SK-N-SH treated with all-trans-retinoic acid at 6 μM for 48 hours (cell line): ENCODE measurements at regions not wholly inside any gene's neighbourhood (a gene's known extent, or its start where the extent isn't known, plus 50 kb on each side); places are given as distances from the start of the nearest gene placed in this dataset.
"Not testable (repeated sequence)": the region's sequence is repeated elsewhere in the genome, so short reads cannot be mapped to it uniquely, and the experiment has no call there.

Experiments
- ATAC-seq: fragments of 200-7000 bp; cut with Tn5 transposase; 3 replicates; pipeline ENCODE4 v1.9.1; 2020; ENCODE audit warnings: mild to moderate bottlenecking, moderate library complexity
- ARNTL ChIP-seq: fragments of 450-650 bp; formaldehyde crosslinking; IDR thresholded peaks from 2 replicates; pipeline ENCODE4 v1.5.0; 2020; ENCODE audit warnings: low read depth, mild to moderate bottlenecking, moderate library complexity, borderline replicate concordance
- CSDC2 ChIP-seq: fragments of 250-450 bp; sonication (Bioruptor Pico); IDR thresholded peaks from 2 replicates; pipeline ENCODE4 v1.5.0; 2020; ENCODE audit warnings: mild to moderate bottlenecking, moderate library complexity
- ESRRG ChIP-seq: fragments of 250-450 bp; sonication (Bioruptor Pico); IDR thresholded peaks from 2 replicates; pipeline ENCODE4 v1.6.1; 2021; ENCODE audit warnings: mild to moderate bottlenecking
- GLIS3 ChIP-seq: fragments of 250-450 bp; sonication (Bioruptor Pico); IDR thresholded peaks from 2 replicates; pipeline ENCODE4 v1.5.0; 2020; ENCODE audit warnings: mild to moderate bottlenecking, moderate library complexity
- OSR1 ChIP-seq: fragments of 250-450 bp; sonication (Bioruptor Pico); IDR thresholded peaks from 2 replicates; pipeline ENCODE4 v1.8.0; 2022; ENCODE audit warnings: moderate library complexity, mild to moderate bottlenecking, inconsistent platforms
- PPARA ChIP-seq: fragments of 250-450 bp; sonication (Bioruptor Pico); IDR thresholded peaks from 2 replicates; pipeline ENCODE4 v1.5.0; 2020; ENCODE audit warnings: mild to moderate bottlenecking, borderline replicate concordance
- RARB ChIP-seq: fragments of 250-450 bp; sonication (Bioruptor Pico); IDR thresholded peaks from 2 replicates; pipeline ENCODE4 v1.8.0; 2021; ENCODE audit warnings: mild to moderate bottlenecking, moderate library complexity
- TCF4 ChIP-seq: fragments of 250-450 bp; sonication (Bioruptor Pico); IDR thresholded peaks from 2 replicates; pipeline ENCODE4 v1.8.0; 2021; ENCODE audit warnings: mild to moderate bottlenecking, moderate library complexity, borderline replicate concordance
- TOX ChIP-seq: fragments of 250-450 bp; sonication (Bioruptor Pico); IDR thresholded peaks from 2 replicates; pipeline ENCODE4 v1.8.0; 2021; ENCODE audit warnings: mild to moderate bottlenecking, moderate library complexity, borderline replicate concordance
- ZC3H10 ChIP-seq: fragments of 250-450 bp; sonication (Bioruptor Pico); IDR thresholded peaks from 2 replicates; pipeline ENCODE4 v1.5.1; 2021; ENCODE audit warnings: mild to moderate bottlenecking, moderate library complexity
- ZFP3 ChIP-seq: fragments of 250-450 bp; sonication (Bioruptor Pico); IDR thresholded peaks from 2 replicates; pipeline ENCODE4 v1.5.0; 2020; ENCODE audit warnings: mild to moderate bottlenecking, moderate library complexity
- ZFP30 ChIP-seq: fragments of 450-650 bp; formaldehyde crosslinking; IDR thresholded peaks from 2 replicates; pipeline ENCODE4 v1.5.0; 2022; ENCODE audit warnings: mild to moderate bottlenecking, moderate library complexity
- ZNF70 ChIP-seq: fragments of 450-650 bp; formaldehyde crosslinking; IDR thresholded peaks from 2 replicates; pipeline ENCODE4 v1.5.0; 2020; ENCODE audit warnings: mild to moderate bottlenecking, moderate library complexity
- ZNF8 ChIP-seq: fragments of 450-650 bp; formaldehyde crosslinking; IDR thresholded peaks from 2 replicates; pipeline ENCODE4 v1.5.0; 2020; ENCODE audit warnings: mild to moderate bottlenecking, moderate library complexity
- TF ChIP-seq, protein P1 (sequence below): fragments of 250-450 bp; sonication (Bioruptor Pico); IDR thresholded peaks from 2 replicates; pipeline ENCODE4 v1.5.1; 2020; ENCODE audit warnings: low read depth, mild to moderate bottlenecking, moderate library complexity
- TF ChIP-seq, protein P2 (sequence below): fragments of 250-450 bp; sonication (Bioruptor Pico); IDR thresholded peaks from 2 replicates; pipeline ENCODE4 v1.8.0; 2020; ENCODE audit warnings: mild to moderate bottlenecking, moderate library complexity, borderline replicate concordance
- TF ChIP-seq, protein P3 (sequence below): fragments of 250-450 bp; sonication (Bioruptor Pico); IDR thresholded peaks from 2 replicates; pipeline ENCODE4 v1.8.0; 2021; ENCODE audit warnings: low read depth, mild to moderate bottlenecking, moderate library complexity, borderline replicate concordance
- TF ChIP-seq, protein P4 (sequence below): fragments of 250-450 bp; sonication (Bioruptor Pico); IDR thresholded peaks from 2 replicates; pipeline ENCODE4 v1.5.0; 2020; ENCODE audit warnings: mild to moderate bottlenecking, moderate library complexity

DNA sequence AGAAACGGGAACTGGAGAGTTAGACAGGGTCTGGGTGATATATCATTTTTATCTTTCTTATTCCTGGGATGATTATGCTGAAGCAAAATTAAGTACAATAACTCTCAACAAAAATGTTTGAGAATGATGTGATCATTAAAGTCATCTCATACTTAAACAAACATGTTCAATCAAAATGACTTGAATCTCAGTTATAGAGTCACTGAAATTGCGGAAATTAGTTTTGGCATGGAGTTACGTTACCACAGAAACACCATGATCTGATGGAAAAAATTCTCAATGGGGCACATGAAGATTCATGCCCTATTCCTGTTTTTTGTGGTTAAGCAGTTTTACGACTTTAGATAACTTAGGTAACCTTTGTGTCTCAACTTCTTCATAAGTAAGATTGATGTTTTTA, 757.7 kb downstream of the EPHA4 start (continued):
- no peak for TF ChIP-seq TCF4

DNA sequence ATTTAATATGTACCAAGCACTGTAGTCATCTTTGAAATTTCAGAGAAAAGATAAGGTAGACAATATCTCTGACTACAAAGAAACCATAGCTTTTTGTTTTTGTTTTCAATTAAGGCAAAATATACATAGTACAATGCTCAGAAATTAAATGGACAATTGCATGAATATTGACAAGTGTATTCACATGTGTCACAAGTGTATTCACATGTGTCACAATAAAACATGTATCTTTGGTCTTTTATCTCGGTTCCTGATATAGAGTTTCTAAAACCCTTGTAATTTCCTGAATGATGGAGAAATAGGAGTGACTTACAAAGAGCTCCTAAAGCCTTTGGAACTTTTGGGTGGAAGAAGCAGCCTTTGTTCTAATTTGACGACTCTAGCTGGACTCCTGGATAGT, 756.4 kb downstream of the EPHA4 start:
- no peak for ATAC-seq
- TF ChIP-seq, protein P1, sequence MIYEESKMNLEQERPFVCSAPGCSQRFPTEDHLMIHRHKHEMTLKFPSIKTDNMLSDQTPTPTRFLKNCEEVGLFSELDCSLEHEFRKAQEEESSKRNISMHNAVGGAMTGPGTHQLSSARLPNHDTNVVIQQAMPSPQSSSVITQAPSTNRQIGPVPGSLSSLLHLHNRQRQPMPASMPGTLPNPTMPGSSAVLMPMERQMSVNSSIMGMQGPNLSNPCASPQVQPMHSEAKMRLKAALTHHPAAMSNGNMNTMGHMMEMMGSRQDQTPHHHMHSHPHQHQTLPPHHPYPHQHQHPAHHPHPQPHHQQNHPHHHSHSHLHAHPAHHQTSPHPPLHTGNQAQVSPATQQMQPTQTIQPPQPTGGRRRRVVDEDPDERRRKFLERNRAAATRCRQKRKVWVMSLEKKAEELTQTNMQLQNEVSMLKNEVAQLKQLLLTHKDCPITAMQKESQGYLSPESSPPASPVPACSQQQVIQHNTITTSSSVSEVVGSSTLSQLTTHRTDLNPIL, result no peak
- TF ChIP-seq, protein P2, sequence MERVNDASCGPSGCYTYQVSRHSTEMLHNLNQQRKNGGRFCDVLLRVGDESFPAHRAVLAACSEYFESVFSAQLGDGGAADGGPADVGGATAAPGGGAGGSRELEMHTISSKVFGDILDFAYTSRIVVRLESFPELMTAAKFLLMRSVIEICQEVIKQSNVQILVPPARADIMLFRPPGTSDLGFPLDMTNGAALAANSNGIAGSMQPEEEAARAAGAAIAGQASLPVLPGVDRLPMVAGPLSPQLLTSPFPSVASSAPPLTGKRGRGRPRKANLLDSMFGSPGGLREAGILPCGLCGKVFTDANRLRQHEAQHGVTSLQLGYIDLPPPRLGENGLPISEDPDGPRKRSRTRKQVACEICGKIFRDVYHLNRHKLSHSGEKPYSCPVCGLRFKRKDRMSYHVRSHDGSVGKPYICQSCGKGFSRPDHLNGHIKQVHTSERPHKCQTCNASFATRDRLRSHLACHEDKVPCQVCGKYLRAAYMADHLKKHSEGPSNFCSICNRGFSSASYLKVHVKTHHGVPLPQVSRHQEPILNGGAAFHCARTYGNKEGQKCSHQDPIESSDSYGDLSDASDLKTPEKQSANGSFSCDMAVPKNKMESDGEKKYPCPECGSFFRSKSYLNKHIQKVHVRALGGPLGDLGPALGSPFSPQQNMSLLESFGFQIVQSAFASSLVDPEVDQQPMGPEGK (CRISPR knock-in tag), result no peak
- TF ChIP-seq CSDC2 (CRISPR knock-in tag) (no peak), RARB (CRISPR knock-in tag) (no peak), TCF4 (no peak), OSR1 (CRISPR knock-in tag) (no peak), ZNF8 (no peak), ZFP3 (CRISPR knock-in tag) (no peak), ZC3H10 (CRISPR knock-in tag) (no peak), PPARA (no peak), ARNTL (CRISPR knock-in tag) (no peak), ZNF70 (CRISPR knock-in tag) (no peak)
- TF ChIP-seq, protein P3, sequence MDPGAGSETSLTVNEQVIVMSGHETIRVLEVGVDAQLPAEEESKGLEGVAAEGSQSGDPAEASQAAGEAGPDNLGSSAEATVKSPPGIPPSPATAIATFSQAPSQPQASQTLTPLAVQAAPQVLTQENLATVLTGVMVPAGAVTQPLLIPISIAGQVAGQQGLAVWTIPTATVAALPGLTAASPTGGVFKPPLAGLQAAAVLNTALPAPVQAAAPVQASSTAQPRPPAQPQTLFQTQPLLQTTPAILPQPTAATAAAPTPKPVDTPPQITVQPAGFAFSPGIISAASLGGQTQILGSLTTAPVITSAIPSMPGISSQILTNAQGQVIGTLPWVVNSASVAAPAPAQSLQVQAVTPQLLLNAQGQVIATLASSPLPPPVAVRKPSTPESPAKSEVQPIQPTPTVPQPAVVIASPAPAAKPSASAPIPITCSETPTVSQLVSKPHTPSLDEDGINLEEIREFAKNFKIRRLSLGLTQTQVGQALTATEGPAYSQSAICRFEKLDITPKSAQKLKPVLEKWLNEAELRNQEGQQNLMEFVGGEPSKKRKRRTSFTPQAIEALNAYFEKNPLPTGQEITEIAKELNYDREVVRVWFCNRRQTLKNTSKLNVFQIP (CRISPR knock-in tag), result no peak

DNA sequence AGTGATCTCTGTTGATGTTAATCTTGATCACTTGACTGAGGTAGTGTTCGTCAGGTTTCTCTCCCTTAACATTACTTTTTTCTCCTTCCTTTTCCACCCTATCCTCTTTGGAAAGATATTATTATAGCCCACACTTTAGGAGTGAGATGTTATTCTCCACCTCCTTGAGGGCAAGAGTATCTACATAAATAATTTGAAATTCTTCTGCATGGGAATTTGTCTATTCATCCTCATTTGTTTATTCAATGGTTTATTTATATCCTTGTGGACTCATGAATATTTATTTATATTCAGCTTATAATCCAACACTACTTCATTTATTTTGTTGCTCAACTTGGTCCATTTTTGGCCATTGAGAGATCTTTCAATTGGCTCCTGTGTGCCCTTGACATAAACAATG, 750.4 kb downstream of the EPHA4 start:
- no peak for ATAC-seq
- TF ChIP-seq OSR1 (CRISPR knock-in tag) (no peak), ZFP3 (CRISPR knock-in tag) (no peak), CSDC2 (CRISPR knock-in tag) (no peak), ZFP30 (no peak), ESRRG (no peak), TOX (CRISPR knock-in tag) (no peak), GLIS3 (CRISPR knock-in tag) (no peak)
- TF ChIP-seq, protein P4, sequence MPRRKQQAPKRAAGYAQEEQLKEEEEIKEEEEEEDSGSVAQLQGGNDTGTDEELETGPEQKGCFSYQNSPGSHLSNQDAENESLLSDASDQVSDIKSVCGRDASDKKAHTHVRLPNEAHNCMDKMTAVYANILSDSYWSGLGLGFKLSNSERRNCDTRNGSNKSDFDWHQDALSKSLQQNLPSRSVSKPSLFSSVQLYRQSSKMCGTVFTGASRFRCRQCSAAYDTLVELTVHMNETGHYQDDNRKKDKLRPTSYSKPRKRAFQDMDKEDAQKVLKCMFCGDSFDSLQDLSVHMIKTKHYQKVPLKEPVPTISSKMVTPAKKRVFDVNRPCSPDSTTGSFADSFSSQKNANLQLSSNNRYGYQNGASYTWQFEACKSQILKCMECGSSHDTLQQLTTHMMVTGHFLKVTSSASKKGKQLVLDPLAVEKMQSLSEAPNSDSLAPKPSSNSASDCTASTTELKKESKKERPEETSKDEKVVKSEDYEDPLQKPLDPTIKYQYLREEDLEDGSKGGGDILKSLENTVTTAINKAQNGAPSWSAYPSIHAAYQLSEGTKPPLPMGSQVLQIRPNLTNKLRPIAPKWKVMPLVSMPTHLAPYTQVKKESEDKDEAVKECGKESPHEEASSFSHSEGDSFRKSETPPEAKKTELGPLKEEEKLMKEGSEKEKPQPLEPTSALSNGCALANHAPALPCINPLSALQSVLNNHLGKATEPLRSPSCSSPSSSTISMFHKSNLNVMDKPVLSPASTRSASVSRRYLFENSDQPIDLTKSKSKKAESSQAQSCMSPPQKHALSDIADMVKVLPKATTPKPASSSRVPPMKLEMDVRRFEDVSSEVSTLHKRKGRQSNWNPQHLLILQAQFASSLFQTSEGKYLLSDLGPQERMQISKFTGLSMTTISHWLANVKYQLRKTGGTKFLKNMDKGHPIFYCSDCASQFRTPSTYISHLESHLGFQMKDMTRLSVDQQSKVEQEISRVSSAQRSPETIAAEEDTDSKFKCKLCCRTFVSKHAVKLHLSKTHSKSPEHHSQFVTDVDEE (CRISPR knock-in tag), result no peak
- TF ChIP-seq, protein P1, result no peak
- TF ChIP-seq, protein P2 (CRISPR knock-in tag), result no peak

DNA sequence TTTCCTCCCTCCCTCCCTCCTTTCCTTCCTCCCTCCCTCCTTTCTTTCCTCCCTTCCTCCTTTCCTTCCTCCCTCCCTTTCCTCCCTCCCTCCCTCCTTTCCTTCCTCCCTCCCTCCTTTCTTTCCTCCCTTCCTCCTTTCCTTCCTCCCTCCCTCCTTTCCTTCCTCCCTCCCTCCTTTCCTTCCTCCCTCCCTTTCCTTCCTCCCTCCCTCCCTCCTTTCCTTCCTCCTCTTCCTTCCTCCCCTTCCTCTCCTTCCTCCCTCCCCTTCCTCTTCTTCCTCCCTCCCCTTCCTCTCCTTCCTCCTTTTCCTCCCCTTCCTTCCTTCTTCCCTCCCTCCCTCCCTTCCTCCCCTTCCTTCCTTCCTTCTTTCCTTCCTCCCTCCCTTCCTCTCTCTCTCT, 748.5 kb downstream of the EPHA4 start:
- not testable (repeated sequence) for ATAC-seq
